GM19455 (cell line): ENCODE measurements at regions not wholly inside any gene's neighbourhood (a gene's known extent, or its start where the extent isn't known, plus 50 kb on each side); places are given as distances from the start of the nearest gene placed in this dataset.
A peak's percentile ranks its signal among the peaks of the same experiment; 100 is the strongest.
"Not testable (repeated sequence)": the region's sequence is repeated elsewhere in the genome, so short reads cannot be mapped to it uniquely, and the experiment has no call there.

Experiments used
- ATAC-seq: cut with Tn5 transposase; IDR thresholded peaks from one replicate; pipeline ENCODE4 v1.9.1; 2021; ENCODE audit not compliant: unreplicated experiment

DNA sequence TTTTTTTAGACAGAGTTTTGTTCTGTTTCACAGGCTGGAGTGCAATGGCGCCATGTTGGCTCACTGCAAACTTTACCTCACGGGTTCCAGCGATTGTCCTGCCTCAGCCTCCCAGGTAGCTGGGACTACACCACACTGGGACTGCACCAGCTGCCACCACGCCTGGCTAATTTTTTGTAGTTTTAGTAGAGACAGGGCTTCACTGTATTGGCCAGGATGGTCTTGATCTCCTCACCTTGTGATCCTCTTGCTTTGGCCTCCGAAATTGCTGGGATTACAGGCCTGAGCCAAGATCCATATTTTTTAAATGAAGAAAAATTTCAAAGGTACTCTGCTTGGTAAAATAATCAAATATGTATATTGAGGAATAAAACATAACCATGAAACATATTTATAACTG, 195.8 kb upstream of the TPTE start:
- ATAC-seq: peak; percentile 94

DNA sequence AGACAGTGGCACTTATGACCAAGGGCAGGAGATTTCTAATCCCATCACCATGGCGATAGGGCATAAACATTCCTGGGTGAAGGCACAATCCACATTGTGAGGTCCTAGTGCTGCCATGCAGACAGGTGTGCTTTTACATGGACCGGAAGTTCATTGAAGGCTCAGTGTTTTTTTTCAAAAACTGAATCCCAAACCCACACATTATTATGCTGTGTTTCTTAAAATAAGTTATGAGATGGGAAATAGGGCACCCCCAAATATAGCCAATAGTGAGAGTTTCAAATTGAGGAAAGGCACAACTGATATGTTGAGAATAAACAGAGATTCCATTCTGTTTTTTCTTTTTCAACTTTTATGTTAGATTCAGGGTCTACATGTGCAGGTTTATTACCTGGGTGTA, 195.2 kb upstream of the TPTE start:
- not testable (repeated sequence) for ATAC-seq

GRCh38 chr21:10328646-10329045, 192.7 kb upstream of the TPTE start:
- ATAC-seq: not testable (repeated sequence)

- not testable (repeated sequence) for ATAC-seq
These were observed 190.7 kb upstream of the TPTE start for GRCh38 chr21:10330641-10331119.

- not testable (repeated sequence) for ATAC-seq
These were observed 190.2 kb upstream of the TPTE start for GRCh38 chr21:10331134-10331533.

- ATAC-seq: not testable (repeated sequence)
These were observed 188.4 kb upstream of the TPTE start for GRCh38 chr21:10332935-10333334.

DNA sequence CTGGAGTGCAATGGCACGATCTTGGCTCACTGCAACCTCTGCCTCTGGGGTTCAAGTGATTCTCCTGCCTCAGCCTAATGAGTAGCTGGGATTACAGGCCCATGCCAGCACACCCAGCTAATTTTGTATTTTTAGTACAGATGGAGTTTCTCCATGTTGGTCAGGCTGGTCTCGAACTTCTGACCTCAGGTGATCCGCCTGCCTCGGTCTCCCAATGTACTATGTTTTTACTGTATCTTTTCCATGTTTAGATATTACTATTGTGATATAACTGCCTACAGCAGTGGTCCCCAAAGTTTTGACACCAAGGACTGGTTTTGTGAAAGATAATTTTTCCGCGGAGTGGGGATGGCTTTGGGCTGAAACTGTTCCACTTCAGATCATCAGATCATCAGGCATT, 187.0 kb upstream of the TPTE start:
- not testable (repeated sequence) for ATAC-seq

GRCh38 chr21:10342261-10342956, 179.0 kb upstream of the TPTE start:
- not testable (repeated sequence) for ATAC-seq

GRCh38 chr21:10343146-10343935, 178.0 kb upstream of the TPTE start:
- not testable (repeated sequence) for ATAC-seq

GRCh38 chr21:10344266-10344665, 177.1 kb upstream of the TPTE start:
- ATAC-seq: not testable (repeated sequence)

DNA sequence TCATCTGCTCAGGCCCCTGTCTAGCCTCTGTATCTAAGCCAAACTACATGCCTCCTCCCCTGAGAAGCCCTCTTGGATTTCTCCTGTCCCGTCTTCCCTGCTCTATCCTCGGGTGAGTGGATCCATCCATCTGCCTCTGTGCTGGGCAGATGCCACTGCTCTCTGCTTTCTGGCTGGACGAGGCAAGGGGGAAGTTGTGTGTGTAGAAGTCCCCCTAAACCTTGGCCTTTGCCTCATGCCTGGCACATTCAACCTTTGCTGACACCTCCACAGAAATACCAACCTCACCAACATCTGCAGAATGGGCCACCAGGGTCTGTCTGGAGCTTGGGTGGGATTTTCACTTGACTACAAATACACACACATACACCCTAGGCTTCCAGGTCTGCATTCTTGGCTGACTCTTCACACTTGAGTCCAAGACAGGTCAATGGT, 176.2 kb upstream of the TPTE start:
- ATAC-seq: not testable (repeated sequence)

DNA sequence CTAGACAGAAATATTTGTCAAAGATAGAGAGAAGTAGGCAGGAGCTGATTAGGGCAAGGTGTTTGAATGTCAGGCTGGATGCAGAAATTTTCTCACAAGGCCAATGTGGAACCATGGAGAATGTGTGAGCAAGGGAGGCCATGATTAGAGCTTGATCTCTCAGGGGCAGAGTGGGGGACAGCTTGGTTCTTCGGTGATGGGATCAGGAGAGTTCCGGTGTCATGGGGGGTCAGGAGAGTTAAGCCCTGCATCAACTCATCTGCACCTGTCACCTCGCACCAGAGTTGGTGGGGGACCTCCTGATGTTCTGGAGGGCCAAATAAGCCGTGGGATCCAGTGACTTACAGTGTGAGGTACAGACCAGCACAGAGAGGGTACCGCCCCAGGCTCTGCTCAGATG, 175.1 kb upstream of the TPTE start:
- ATAC-seq: not testable (repeated sequence)

- not testable (repeated sequence) for ATAC-seq
These were observed 174.3 kb upstream of the TPTE start for GRCh38 chr21:10346933-10347615.

DNA sequence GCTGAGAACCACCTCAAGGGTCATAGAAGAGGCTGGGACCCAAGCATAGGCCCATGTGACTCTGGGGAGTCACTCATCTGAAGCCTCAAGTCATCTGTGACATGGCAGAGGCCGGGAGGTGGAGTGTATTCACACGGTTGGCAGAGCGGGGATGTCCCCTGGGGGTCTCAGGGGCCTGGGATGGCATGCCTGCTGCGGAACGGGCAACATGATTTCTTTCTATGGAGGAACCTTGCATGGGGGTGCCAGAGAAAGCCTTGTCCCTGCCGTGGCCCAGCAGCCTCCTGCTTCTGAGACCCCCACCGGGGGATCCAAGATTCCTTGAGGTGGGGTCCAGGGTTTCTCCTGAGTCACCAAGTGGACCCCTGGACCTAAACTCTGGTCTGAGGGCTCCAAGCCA, 173.7 kb upstream of the TPTE start:
- ATAC-seq: not testable (repeated sequence)

DNA sequence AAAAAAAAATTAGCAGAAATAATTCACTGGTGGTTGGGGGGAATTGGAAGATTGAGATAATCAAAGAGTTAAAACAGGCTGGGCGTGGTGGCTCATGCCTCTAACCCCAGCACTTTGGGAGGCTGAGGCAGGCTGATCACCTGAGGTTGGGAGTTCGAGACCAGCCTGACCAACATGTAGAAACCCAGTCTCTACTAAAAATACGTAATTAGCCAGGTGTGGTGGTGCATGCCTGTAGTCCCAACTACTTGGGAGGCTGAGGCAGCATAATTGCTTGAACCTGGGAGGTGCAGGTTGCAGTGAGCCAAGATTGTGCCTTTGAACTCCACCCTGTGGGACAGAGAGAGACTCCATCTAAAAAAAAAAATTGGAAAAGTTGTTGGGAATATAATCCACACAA, 173.2 kb upstream of the TPTE start:
- not testable (repeated sequence) for ATAC-seq

DNA sequence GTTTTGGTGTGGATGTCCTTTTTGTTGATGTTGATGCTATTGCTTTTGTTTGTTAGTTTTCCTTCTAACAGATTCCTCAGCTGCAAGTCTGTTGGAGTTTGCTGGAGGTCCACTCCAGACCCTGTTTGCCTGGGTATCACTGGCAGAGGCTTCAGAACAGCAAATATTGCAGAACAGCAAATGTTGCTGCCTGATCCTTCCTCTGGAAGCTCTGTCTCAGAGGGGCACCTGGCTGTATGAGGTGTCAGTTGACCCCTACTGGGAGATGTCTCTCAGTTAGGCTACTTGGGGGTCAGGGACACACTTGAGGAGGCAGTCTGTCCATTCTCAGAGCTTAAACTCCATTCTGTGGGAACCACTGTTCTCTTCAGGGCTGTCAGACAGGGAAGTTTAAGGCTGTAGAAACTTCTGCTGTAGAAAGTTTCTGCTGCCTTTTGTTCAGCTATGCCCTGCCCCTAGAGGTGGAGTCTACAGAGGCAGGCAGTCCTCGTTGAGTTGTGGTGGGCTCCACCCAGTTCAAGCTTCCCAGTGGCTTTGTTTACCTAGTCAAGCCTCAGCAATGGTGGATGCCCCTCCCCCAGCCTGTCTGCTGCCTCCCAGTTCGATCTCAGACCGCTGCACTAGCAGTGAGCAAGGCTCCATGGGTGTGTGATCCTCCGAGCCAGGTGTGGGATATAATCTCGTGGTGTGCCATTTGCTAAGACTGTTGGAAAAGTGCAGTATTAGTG, 166.4 kb upstream of the TPTE start:
- ATAC-seq: not testable (repeated sequence)

- not testable (repeated sequence) for ATAC-seq
These were observed 162.3 kb upstream of the TPTE start for GRCh38 chr21:10359120-10359519.

DNA sequence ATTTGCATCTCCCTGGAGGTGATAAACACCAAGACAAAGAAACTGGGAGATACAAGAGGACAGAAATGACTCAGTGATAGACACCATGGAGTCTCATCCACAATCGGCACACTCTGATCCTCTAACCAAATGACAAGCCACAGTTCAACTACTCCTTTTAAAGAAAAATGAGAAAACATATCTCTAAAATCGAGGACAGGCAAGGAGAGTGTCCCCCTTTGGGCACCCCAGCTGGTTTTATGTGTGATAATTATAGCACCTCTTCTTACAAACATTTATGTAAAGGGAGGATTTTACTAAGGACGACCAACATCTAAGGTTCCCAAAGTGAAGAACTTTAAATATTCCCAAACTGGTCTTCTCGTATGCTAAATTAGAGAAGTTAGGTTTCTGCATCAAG, 161.5 kb upstream of the TPTE start:
- not testable (repeated sequence) for ATAC-seq

DNA sequence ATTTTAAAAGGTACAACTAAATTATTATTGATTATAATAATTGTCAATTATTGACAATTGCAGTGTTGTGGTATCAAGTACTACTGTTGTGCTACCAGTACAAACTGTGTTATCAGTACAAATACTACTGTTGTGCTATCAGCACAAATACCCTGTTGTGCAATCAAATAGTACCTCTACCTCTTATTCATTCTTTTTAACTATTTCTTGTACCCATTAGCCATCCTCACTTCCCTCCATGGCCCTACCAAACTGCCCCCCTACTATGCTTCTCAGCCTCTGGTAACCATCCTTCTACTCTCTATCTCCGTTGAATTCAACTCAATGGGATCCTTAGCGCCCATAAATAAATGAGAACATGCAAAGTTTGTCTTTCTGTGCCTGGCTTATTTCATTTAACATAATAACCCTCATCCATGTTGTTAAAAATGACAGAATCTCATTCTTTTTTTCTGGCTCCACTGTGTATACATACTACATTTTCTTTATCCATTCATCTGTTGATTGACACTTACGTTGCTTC, 160.1 kb upstream of the TPTE start:
- not testable (repeated sequence) for ATAC-seq

GRCh38 chr21:10362816-10363215, 158.6 kb upstream of the TPTE start:
- not testable (repeated sequence) for ATAC-seq
